AG04450 (cell line): ENCODE measurements at regions not wholly inside any gene's neighbourhood (a gene's known extent, or its start where the extent isn't known, plus 50 kb on each side); places are given as distances from the start of the nearest gene placed in this dataset.
"Not testable (repeated sequence)": the region's sequence is repeated elsewhere in the genome, so short reads cannot be mapped to it uniquely, and the experiment has no call there.

Experiments used
- CTCF ChIA-PET: fragments of 300-600, 350-600 bp; formaldehyde crosslinking; extraction: SDS; loops from one replicate; lab custom pipeline; 2022; ENCODE audit warnings: antibody characterized with exemption, inconsistent platforms; lab: Charles Lee
- POLR2A ChIA-PET: fragments of 350-600 bp; formaldehyde crosslinking; extraction: SDS; loops from one replicate; lab custom pipeline; 2021; ENCODE audit warnings: antibody characterized with exemption, inconsistent platforms; lab: Yijun Ruan, JAX
- DNase-seq: peaks from one replicate; pipeline ENCODE4 v3.0.0-alpha.2; 2011; ENCODE audit warnings: low read depth, low spot score
- H3K27ac ChIP-seq: one replicate; pipeline ENCODE4 v1.5.1; 2012; ENCODE audit warnings: low read depth, low read length, control low read depth
- H3K27me3 ChIP-seq: one replicate; pipeline ENCODE4 v1.6.0; 2012; ENCODE audit warnings: low read length; ENCODE audit not compliant: control insufficient read depth, insufficient read depth
- H3K4me3 ChIP-seq: 2 replicates; pipeline ENCODE4 v1.5.1; 2011; ENCODE audit warnings: mild to moderate bottlenecking, low read depth, low read length, control low read depth
- H3K9me3 ChIP-seq: 2 replicates; pipeline ENCODE4 v1.5.1; 2012; ENCODE audit warnings: low read length; ENCODE audit not compliant: control insufficient read depth, insufficient read depth
- CTCF ChIP-seq: IDR thresholded peaks from 2 replicates; pipeline ENCODE4 v1.5.1; 2011; ENCODE audit warnings: low read depth, low read length, control low read depth, inconsistent platforms

GRCh38 chr21:16216288-16216962 lies 486.6 kb downstream of the USP25 start:
- H3K27ac ChIP-seq: no peak overlapping the region
- H3K27me3 ChIP-seq: no peaks in the 10 kb centered on the region
- no peak for TF ChIP-seq CTCF
- H3K4me3 ChIP-seq: no peak overlapping the region
- CTCF ChIA-PET: interaction anchor here (1.0 kb wide), 1 partner anchor 8 kb away, joined by 3 read pairs; no protein-coding TSS in a partner anchor
- no peak for DNase-seq
- no peaks in the 10 kb centered on the region for H3K9me3 ChIP-seq
- POLR2A ChIA-PET: no interaction called here

- Histone ChIP-seq H3K27me3 (no peaks in the 10 kb centered on the region), H3K27ac (no peak overlapping the region), H3K4me3 (no peak overlapping the region), H3K9me3 (no peaks in the 10 kb centered on the region)
- POLR2A ChIA-PET: no interaction called here
- TF ChIP-seq CTCF: no peak
- CTCF ChIA-PET: no interaction called here
- DNase-seq: no peak
Observed at GRCh38 chr21:16218682-16219343, 489.0 kb downstream of the USP25 start.

GRCh38 chr21:16224756-16225155 lies 495.0 kb downstream of the USP25 start:
- H3K27ac ChIP-seq, H3K9me3 ChIP-seq, DNase-seq, POLR2A ChIA-PET, H3K4me3 ChIP-seq, H3K27me3 ChIP-seq: not testable (repeated sequence)
- CTCF ChIA-PET: interaction anchor here (0.6 kb wide), 1 partner anchor 49 kb away, joined by 3 read pairs; no protein-coding TSS in a partner anchor

GRCh38 chr21:16239659-16240265 lies 510.0 kb downstream of the USP25 start:
- Histone ChIP-seq H3K9me3 (no peaks in the 10 kb centered on the region), H3K27ac (no peak overlapping the region), H3K4me3 (no peak overlapping the region), H3K27me3 (no peaks in the 10 kb centered on the region)
- DNase-seq: no peak
- ChIA-PET CTCF (no interaction called here), POLR2A (no interaction called here)
- TF ChIP-seq CTCF: no peak

GRCh38 chr21:16241016-16241415 lies 511.2 kb downstream of the USP25 start:
- Histone ChIP-seq H3K4me3 (no peak overlapping the region), H3K9me3 (no peaks in the 10 kb centered on the region), H3K27ac (no peak overlapping the region), H3K27me3 (no peaks in the 10 kb centered on the region)
- ChIA-PET POLR2A (no interaction called here), CTCF (interaction anchor here (0.7 kb wide), 1 partner anchor 178 kb away, joined by 3 read pairs; no protein-coding TSS in a partner anchor)
- DNase-seq: no peak
- no peak for TF ChIP-seq CTCF
